HAP-1 (cell line): ENCODE measurements at regions not wholly inside any gene's neighbourhood (a gene's known extent, or its start where the extent isn't known, plus 50 kb on each side); places are given as distances from the start of the nearest gene placed in this dataset.
"Not testable (repeated sequence)": the region's sequence is repeated elsewhere in the genome, so short reads cannot be mapped to it uniquely, and the experiment has no call there.

Source experiments
- DNase-seq, 2 experiments: peaks; one replicate each; pipeline ENCODE4 v3.0.0-alpha.2; 2016 to 2020; ENCODE audit warnings: low spot score in 2 of 2
- H3K27me3 ChIP-seq: fragments of 250-450 bp; sonication (Bioruptor Pico); 2 replicates; pipeline ENCODE4 v1.5.1; 2020; ENCODE audit warnings: low read depth, mild to moderate bottlenecking, moderate library complexity
- H3K36me3 ChIP-seq: fragments of 250-450 bp; sonication (Bioruptor Pico); replicated peaks from 2 replicates; pipeline ENCODE4 v1.5.1; 2020; ENCODE audit warnings: mild to moderate bottlenecking
- H3K4me1 ChIP-seq: fragments of 250-450 bp; sonication (Bioruptor Pico); 2 replicates; pipeline ENCODE4 v1.5.1; 2020; ENCODE audit warnings: mild to moderate bottlenecking
- H3K4me3 ChIP-seq: fragments of 250-450 bp; sonication (Bioruptor Pico); 2 replicates; pipeline ENCODE4 v1.5.1; 2020; ENCODE audit warnings: mild to moderate bottlenecking, moderate library complexity
- H3K9me3 ChIP-seq: fragments of 250-450 bp; sonication (Bioruptor Pico); 2 replicates; pipeline ENCODE4 v1.5.1; 2020; ENCODE audit warnings: mild to moderate bottlenecking, moderate library complexity
- in situ Hi-C: fragments of 300-500 bp; cut with MboI; formaldehyde crosslinking; loops from 3 replicates; pipeline ENCODE4 v1.14.3; 2020; ENCODE audit warnings: low sequenced_read_pairs, inconsistent platforms, mixed read lengths

GRCh38 chr13:48583859-48584311, 51.0 kb upstream of the RCBTB2 start:
- Histone ChIP-seq H3K4me1 (peaks cover 12% of the 10 kb centered on the region), H3K4me3 (no peak overlapping the region), H3K9me3 (no peaks in the 10 kb centered on the region), H3K36me3 (no peaks in the 10 kb centered on the region; the same call in 1 of the 2 replicates), H3K27me3 (no peaks in the 10 kb centered on the region)
- in situ Hi-C loops, result loop anchor here (25.0 kb wide), 2 partner anchors 247 to 447 kb away; no protein-coding TSS in a partner anchor
- no peak for DNase-seq

- H3K4me1 ChIP-seq, result peaks cover 10% of the 10 kb centered on the region
- peak; percentile 70 to 92 for DNase-seq
- in situ Hi-C loops, result loop anchor here (25.0 kb wide), 2 partner anchors 248 to 448 kb away; no protein-coding TSS in a partner anchor
- H3K27me3 ChIP-seq, result no peaks in the 10 kb centered on the region
- no peaks in the 10 kb centered on the region for H3K9me3 ChIP-seq
- H3K4me3 ChIP-seq, result no peak overlapping the region
- H3K36me3 ChIP-seq, result no peaks in the 10 kb centered on the region
These were observed 52.6 kb upstream of the RCBTB2 start for GRCh38 chr13:48585456-48585840.

- Histone ChIP-seq H3K4me3 (no peak overlapping the region), H3K36me3 (no peaks in the 10 kb centered on the region), H3K9me3 (peaks cover 3% of the 10 kb centered on the region; the same call in 1 of the 2 replicates), H3K27me3 (no peaks in the 10 kb centered on the region), H3K4me1 (peaks cover 15% of the 10 kb centered on the region)
- no peak for DNase-seq
- in situ Hi-C loops, result loop anchor here (25.0 kb wide), 2 partner anchors 249 to 449 kb away; no protein-coding TSS in a partner anchor
These were observed 53.8 kb upstream of the RCBTB2 start for GRCh38 chr13:48586591-48587103.

- H3K36me3 ChIP-seq, result no peaks in the 10 kb centered on the region
- peaks cover 5% of the 10 kb centered on the region; the same call in 1 of the 2 replicates for H3K9me3 ChIP-seq
- no peak for DNase-seq
- no peak overlapping the region for H3K4me3 ChIP-seq
- no peaks in the 10 kb centered on the region for H3K27me3 ChIP-seq
- in situ Hi-C loops, result loop anchor here (25.0 kb wide), 2 partner anchors 251 to 451 kb away; no protein-coding TSS in a partner anchor
- H3K4me1 ChIP-seq, result peaks cover 30% of the 10 kb centered on the region
These were observed 55.2 kb upstream of the RCBTB2 start for GRCh38 chr13:48588120-48588519.

- Histone ChIP-seq H3K27me3 (no peaks in the 10 kb centered on the region), H3K4me3 (no peak overlapping the region), H3K4me1 (peaks cover 46% of the 10 kb centered on the region), H3K36me3 (no peaks in the 10 kb centered on the region), H3K9me3 (peaks cover 5% of the 10 kb centered on the region; the same call in 1 of the 2 replicates)
- no peak for DNase-seq
- in situ Hi-C loops, result loop anchor here (10.0 to 25.0 kb wide), 3 partner anchors 174 to 453 kb away; no protein-coding TSS in a partner anchor
These were observed 57.4 kb upstream of the RCBTB2 start for GRCh38 chr13:48590141-48590901.

GRCh38 chr13:48591124-48591872, 58.4 kb upstream of the RCBTB2 start:
- in situ Hi-C loops, result loop anchor here (10.0 to 25.0 kb wide), 3 partner anchors 174 to 454 kb away; no protein-coding TSS in a partner anchor
- H3K27me3 ChIP-seq, H3K9me3 ChIP-seq, H3K36me3 ChIP-seq, DNase-seq, H3K4me3 ChIP-seq: not testable (repeated sequence)
- peaks cover 43% of the 10 kb centered on the region for H3K4me1 ChIP-seq

GRCh38 chr13:48591889-48592687, 59.2 kb upstream of the RCBTB2 start:
- H3K27me3 ChIP-seq, result no peaks in the 10 kb centered on the region
- in situ Hi-C loops, result loop anchor here (10.0 to 25.0 kb wide), 3 partner anchors 173 to 455 kb away; no protein-coding TSS in a partner anchor
- H3K4me1 ChIP-seq, result peaks cover 43% of the 10 kb centered on the region
- H3K4me3 ChIP-seq, result no peak overlapping the region
- H3K36me3 ChIP-seq, result no peaks in the 10 kb centered on the region
- peaks cover 5% of the 10 kb centered on the region; the same call in 1 of the 2 replicates for H3K9me3 ChIP-seq
- peak in 1 of 2 experiments; percentile 75 for DNase-seq

GRCh38 chr13:48592688-48593049, 59.8 kb upstream of the RCBTB2 start:
- Histone ChIP-seq H3K9me3 (peaks cover 5% of the 10 kb centered on the region; the same call in 1 of the 2 replicates), H3K27me3 (no peaks in the 10 kb centered on the region), H3K4me1 (peaks cover 43% of the 10 kb centered on the region), H3K36me3 (no peaks in the 10 kb centered on the region), H3K4me3 (no peak overlapping the region)
- in situ Hi-C loops, result loop anchor here (10.0 to 25.0 kb wide), 3 partner anchors 172 to 455 kb away; no protein-coding TSS in a partner anchor
- DNase-seq, result no peak

- no peak for DNase-seq
- H3K4me1 ChIP-seq, result peaks cover 43% of the 10 kb centered on the region
- no peaks in the 10 kb centered on the region for H3K27me3 ChIP-seq
- no peaks in the 10 kb centered on the region for H3K36me3 ChIP-seq
- H3K9me3 ChIP-seq, result peaks cover 5% of the 10 kb centered on the region; the same call in 1 of the 2 replicates
- in situ Hi-C loops, result loop anchor here (10.0 to 25.0 kb wide), 3 partner anchors 171 to 456 kb away; no protein-coding TSS in a partner anchor
- no peak overlapping the region for H3K4me3 ChIP-seq
These were observed 60.2 kb upstream of the CYSLTR2 start for GRCh38 chr13:48593536-48593935.

GRCh38 chr13:48594096-48594815, 59.5 kb upstream of the CYSLTR2 start:
- DNase-seq, result peak; percentile 74 to 96
- Histone ChIP-seq H3K4me1 (peaks cover 43% of the 10 kb centered on the region), H3K4me3 (no peak overlapping the region), H3K36me3 (no peaks in the 10 kb centered on the region), H3K27me3 (no peaks in the 10 kb centered on the region), H3K9me3 (peaks cover 5% of the 10 kb centered on the region; the same call in 1 of the 2 replicates)
- in situ Hi-C loops, result loop anchor here (10.0 to 25.0 kb wide), 3 partner anchors 171 to 457 kb away; no protein-coding TSS in a partner anchor

- in situ Hi-C loops, result loop anchor here (10.0 to 25.0 kb wide), 3 partner anchors 169 to 458 kb away; no protein-coding TSS in a partner anchor
- H3K36me3 ChIP-seq, result no peaks in the 10 kb centered on the region
- peaks cover 5% of the 10 kb centered on the region; the same call in 1 of the 2 replicates for H3K9me3 ChIP-seq
- peaks cover 43% of the 10 kb centered on the region for H3K4me1 ChIP-seq
- H3K27me3 ChIP-seq, result no peaks in the 10 kb centered on the region
- DNase-seq, result peak; percentile 52 to 59
- no peak overlapping the region for H3K4me3 ChIP-seq
These were observed 58.0 kb upstream of the CYSLTR2 start for GRCh38 chr13:48595431-48596429.
